ENCODE measurements at regions not wholly inside any gene's neighbourhood (a gene's known extent, or its start where the extent isn't known, plus 50 kb on each side); places are given as distances from the start of the nearest gene placed in this dataset.

DNA sequence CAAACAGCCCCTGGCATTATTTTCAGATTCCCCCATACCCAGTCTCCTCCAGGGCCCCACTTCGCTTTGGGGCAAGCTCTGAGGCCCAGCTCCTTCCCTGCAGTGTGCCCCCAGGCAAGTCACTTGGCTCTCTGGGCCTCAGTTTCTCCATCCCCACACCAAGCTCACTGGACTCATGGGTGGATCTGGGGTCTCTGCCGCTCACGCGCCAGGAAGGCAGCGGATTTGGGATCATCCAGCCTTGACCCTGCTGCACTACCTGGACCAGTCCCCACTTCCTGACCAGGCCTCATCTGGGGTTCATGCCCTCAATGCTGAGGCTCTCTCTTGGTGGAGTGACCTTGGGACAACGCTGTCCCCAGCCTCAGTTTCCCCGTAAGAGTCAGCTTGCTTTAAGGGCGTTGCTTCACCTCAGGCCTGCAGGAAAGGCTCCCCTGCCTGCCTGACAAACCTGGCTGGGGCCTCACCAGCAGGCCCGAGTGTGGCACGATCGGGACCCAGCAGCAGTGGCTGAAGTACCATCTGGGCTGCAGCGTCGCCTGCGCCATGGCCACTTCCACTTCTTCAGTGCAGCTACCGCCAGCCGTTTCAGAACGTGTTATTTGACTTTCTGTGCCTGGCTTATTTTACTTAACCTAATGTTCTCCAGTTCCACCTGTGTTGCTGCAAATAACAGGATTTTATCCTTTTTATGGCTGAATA is 519.6 kb upstream of the SEMA6A start:
- H3K27me3 ChIP-seq (ENCODE audit: control insufficient read depth, insufficient read depth, low read length) = no peaks in the 10 kb centered on the region
- no peak overlapping the region for H3K4me3 ChIP-seq (ENCODE audit: low read length)
- 98% methylated on average over 16 of the region's 17 CpGs for WGBS (ENCODE audit: insufficient coverage)
- H3K27ac ChIP-seq (ENCODE audit: low read length) = no peak overlapping the region
- no peaks in the 10 kb centered on the region for H3K36me3 ChIP-seq (ENCODE audit: control insufficient read depth, insufficient read depth, low read length)
- no peaks in the 10 kb centered on the region for H3K9me3 ChIP-seq (replicated peaks; ENCODE audit: control insufficient read depth, low read depth, low read length)
- no peaks in the 10 kb centered on the region for H3K4me1 ChIP-seq (ENCODE audit: control insufficient read depth, insufficient read depth, low read length)
- no peak for DNase-seq

GRCh38 chr5:117093653-117094052 is 519.0 kb upstream of the SEMA6A start:
- Histone ChIP-seq H3K36me3 (ENCODE audit: control insufficient read depth, insufficient read depth, low read length) (no peaks in the 10 kb centered on the region), H3K27me3 (ENCODE audit: control insufficient read depth, insufficient read depth, low read length) (no peaks in the 10 kb centered on the region), H3K27ac (ENCODE audit: low read length) (no peak overlapping the region), H3K4me3 (ENCODE audit: low read length) (no peak overlapping the region), H3K9me3 (replicated peaks; ENCODE audit: control insufficient read depth, low read depth, low read length) (no peaks in the 10 kb centered on the region), H3K4me1 (ENCODE audit: control insufficient read depth, insufficient read depth, low read length) (no peaks in the 10 kb centered on the region)
- DNase-seq = no peak
- 93% methylated on average over 5 of the region's 12 CpGs for WGBS (ENCODE audit: insufficient coverage)

DNA sequence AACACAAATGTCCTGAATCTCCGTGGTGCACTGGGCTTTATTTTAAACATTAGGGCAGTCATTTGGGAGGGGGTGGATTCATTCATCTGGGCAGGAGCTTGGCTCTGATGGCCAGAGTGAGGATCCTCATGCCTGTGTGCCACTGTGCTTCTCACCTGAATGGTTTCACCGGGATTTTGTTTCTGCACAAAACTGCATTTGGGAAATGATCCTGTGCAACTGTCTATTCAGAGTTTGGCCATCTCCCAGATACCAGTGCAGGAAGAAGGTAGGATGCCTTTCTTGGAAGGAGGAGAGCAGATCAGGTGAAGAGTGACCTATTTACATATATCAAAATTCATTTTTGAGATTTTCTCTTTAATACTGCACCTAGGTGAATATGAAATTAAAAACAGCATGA is 514.4 kb upstream of the SEMA6A start:
- H3K36me3 ChIP-seq (ENCODE audit: control insufficient read depth, insufficient read depth, low read length) = no peaks in the 10 kb centered on the region
- H3K27ac ChIP-seq (ENCODE audit: low read length) = no peak overlapping the region
- no peak for DNase-seq
- no peaks in the 10 kb centered on the region for H3K27me3 ChIP-seq (ENCODE audit: control insufficient read depth, insufficient read depth, low read length)
- H3K4me1 ChIP-seq (ENCODE audit: control insufficient read depth, insufficient read depth, low read length) = no peaks in the 10 kb centered on the region
- H3K9me3 ChIP-seq (replicated peaks; ENCODE audit: control insufficient read depth, low read depth, low read length) = no peaks in the 10 kb centered on the region
- no CpG with 5 or more reads among the region's 2 CpGs for WGBS (ENCODE audit: insufficient coverage)
- no peak overlapping the region for H3K4me3 ChIP-seq (ENCODE audit: low read length)

DNA sequence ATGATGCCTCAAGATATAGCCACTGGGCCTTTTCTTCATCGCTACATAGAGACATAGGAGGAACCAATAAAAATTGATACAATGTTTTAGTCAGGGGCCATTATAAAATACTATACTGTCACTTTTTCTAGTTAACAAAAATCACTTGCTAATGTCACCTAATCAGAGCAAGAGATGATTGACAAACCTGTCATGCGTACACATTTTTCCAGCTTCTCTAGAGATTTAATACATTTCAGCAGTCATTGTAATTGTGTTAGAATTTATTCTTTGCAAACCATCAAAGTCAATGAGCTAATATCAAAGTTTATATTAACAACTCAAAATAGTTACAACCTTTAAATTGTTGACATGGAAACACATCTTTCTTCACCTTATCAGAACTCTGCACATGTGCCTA is 513.6 kb upstream of the SEMA6A start:
- H3K27ac ChIP-seq (ENCODE audit: low read length) = no peak overlapping the region
- no peak overlapping the region for H3K4me3 ChIP-seq (ENCODE audit: low read length)
- H3K36me3 ChIP-seq (ENCODE audit: control insufficient read depth, insufficient read depth, low read length) = no peaks in the 10 kb centered on the region
- H3K4me1 ChIP-seq (ENCODE audit: control insufficient read depth, insufficient read depth, low read length) = peaks cover 2% of the 10 kb centered on the region
- no peaks in the 10 kb centered on the region for H3K27me3 ChIP-seq (ENCODE audit: control insufficient read depth, insufficient read depth, low read length)
- no peaks in the 10 kb centered on the region for H3K9me3 ChIP-seq (replicated peaks; ENCODE audit: control insufficient read depth, low read depth, low read length)
- no CpG with 5 or more reads among the region's 2 CpGs for WGBS (ENCODE audit: insufficient coverage)
- DNase-seq = no peak

DNA sequence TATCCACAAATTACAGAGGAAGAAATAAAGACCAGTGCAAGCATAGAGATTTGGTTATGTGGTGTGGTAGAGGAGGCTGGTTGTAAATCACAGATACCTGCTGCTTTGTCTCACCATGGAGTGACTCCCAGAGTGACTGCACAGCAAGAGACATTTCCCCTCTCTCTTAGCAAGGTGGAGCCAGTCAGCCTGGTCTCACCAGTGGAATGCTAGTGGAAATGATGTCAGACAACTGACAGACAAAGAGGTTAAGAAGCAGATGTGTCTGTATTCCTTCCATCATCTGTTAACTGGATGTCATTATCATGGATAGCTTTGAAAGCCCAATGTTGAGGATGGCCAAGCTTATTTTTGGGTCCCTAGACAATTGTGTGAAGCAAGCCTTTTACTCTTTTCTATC is 509.4 kb upstream of the SEMA6A start:
- Histone ChIP-seq H3K27me3 (ENCODE audit: control insufficient read depth, insufficient read depth, low read length) (no peaks in the 10 kb centered on the region), H3K4me3 (ENCODE audit: low read length) (no peak overlapping the region), H3K36me3 (ENCODE audit: control insufficient read depth, insufficient read depth, low read length) (no peaks in the 10 kb centered on the region), H3K9me3 (replicated peaks; ENCODE audit: control insufficient read depth, low read depth, low read length) (no peaks in the 10 kb centered on the region), H3K4me1 (ENCODE audit: control insufficient read depth, insufficient read depth, low read length) (peaks cover 5% of the 10 kb centered on the region), H3K27ac (ENCODE audit: low read length) (no peak overlapping the region)
- DNase-seq = peak; percentile 50

GRCh38 chr5:117082977-117083376 is 508.4 kb upstream of the SEMA6A start:
- Histone ChIP-seq H3K9me3 (replicated peaks; ENCODE audit: control insufficient read depth, low read depth, low read length) (no peaks in the 10 kb centered on the region), H3K4me3 (ENCODE audit: low read length) (no peak overlapping the region), H3K36me3 (ENCODE audit: control insufficient read depth, insufficient read depth, low read length) (no peaks in the 10 kb centered on the region), H3K27ac (ENCODE audit: low read length) (no peak overlapping the region), H3K27me3 (ENCODE audit: control insufficient read depth, insufficient read depth, low read length) (no peaks in the 10 kb centered on the region), H3K4me1 (ENCODE audit: control insufficient read depth, insufficient read depth, low read length) (peaks cover 5% of the 10 kb centered on the region)
- DNase-seq = peak; percentile 83
- 13% methylated on average over 1 of the region's 1 CpG for WGBS (ENCODE audit: insufficient coverage)

DNA sequence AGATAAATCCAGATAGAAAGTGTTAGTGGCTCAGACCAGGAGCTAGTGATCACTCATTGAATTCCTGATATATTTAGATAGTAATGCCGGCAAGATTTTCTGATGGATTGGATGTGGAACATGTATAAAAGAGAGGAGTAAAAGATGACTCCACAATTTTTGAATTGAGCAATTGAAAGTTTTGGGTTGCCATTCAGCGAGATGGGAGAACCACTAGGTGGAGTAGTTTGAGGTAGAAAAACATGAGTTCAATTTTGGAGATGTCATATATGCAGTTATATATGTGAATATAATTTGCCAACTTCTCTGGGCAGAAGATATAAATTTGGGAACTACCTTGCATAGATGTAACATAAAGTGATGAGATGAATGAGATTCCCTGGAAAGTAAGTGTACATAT is 502.5 kb upstream of the SEMA6A start:
- peaks cover 4% of the 10 kb centered on the region for H3K9me3 ChIP-seq (replicated peaks; ENCODE audit: control insufficient read depth, low read depth, low read length)
- no peaks in the 10 kb centered on the region for H3K36me3 ChIP-seq (ENCODE audit: control insufficient read depth, insufficient read depth, low read length)
- H3K27me3 ChIP-seq (ENCODE audit: control insufficient read depth, insufficient read depth, low read length) = no peaks in the 10 kb centered on the region
- 94% methylated on average over 2 of the region's 2 CpGs for WGBS (ENCODE audit: insufficient coverage)
- no peak overlapping the region for H3K4me3 ChIP-seq (ENCODE audit: low read length)
- no peak overlapping the region for H3K27ac ChIP-seq (ENCODE audit: low read length)
- H3K4me1 ChIP-seq (ENCODE audit: control insufficient read depth, insufficient read depth, low read length) = no peaks in the 10 kb centered on the region
- no peak for DNase-seq

DNA sequence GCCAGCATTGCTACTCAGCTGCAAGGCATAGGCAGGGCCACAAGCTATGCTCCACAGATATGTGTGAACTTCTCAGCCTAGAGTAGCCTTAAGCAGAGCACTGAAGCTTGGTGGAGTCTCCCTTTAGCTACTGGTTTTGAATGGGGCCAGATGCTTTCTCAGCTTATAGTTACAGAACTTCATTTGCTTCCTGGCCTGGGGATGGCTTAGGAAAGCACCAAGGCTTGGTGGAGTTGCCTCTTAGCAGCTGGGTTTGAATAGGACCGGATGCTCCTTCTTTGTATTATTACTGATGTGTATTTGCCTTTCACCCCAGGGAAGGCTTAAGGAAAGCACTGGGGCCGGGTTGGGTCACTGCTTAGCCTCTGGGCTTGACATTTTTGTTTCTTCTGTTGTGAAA is 497.8 kb upstream of the SEMA6A start:
- 88% methylated on average over 1 of the region's 2 CpGs for WGBS (ENCODE audit: insufficient coverage)
- H3K9me3 ChIP-seq (replicated peaks; ENCODE audit: control insufficient read depth, low read depth, low read length) = peaks cover 13% of the 10 kb centered on the region

GRCh38 chr5:117065800-117066199 is 491.2 kb upstream of the SEMA6A start:
- DNase-seq = no peak
- no CpG with 5 or more reads among the region's 1 CpG for WGBS (ENCODE audit: insufficient coverage)
- Histone ChIP-seq H3K4me3 (ENCODE audit: low read length) (no peak overlapping the region), H3K4me1 (ENCODE audit: control insufficient read depth, insufficient read depth, low read length) (peaks cover 4% of the 10 kb centered on the region), H3K27ac (ENCODE audit: low read length) (no peak overlapping the region), H3K27me3 (ENCODE audit: control insufficient read depth, insufficient read depth, low read length) (no peaks in the 10 kb centered on the region), H3K9me3 (replicated peaks; ENCODE audit: control insufficient read depth, low read depth, low read length) (peaks cover 3% of the 10 kb centered on the region), H3K36me3 (ENCODE audit: control insufficient read depth, insufficient read depth, low read length) (no peaks in the 10 kb centered on the region)

More for the DNA sequence above, 497.8 kb upstream of the SEMA6A start:
- DNase-seq = no peak
- Histone ChIP-seq H3K27me3 (ENCODE audit: control insufficient read depth, insufficient read depth, low read length) (no peaks in the 10 kb centered on the region), H3K4me1 (ENCODE audit: control insufficient read depth, insufficient read depth, low read length) (no peaks in the 10 kb centered on the region), H3K27ac (ENCODE audit: low read length) (no peak overlapping the region), H3K36me3 (ENCODE audit: control insufficient read depth, insufficient read depth, low read length) (no peaks in the 10 kb centered on the region), H3K4me3 (ENCODE audit: low read length) (no peak overlapping the region)

GRCh38 chr5:117065161-117065560 is 490.5 kb upstream of the SEMA6A start:
- no CpG with 5 or more reads among the region's 1 CpG for WGBS (ENCODE audit: insufficient coverage)
- no peak overlapping the region for H3K4me3 ChIP-seq (ENCODE audit: low read length)
- no peak overlapping the region for H3K27ac ChIP-seq (ENCODE audit: low read length)
- peaks cover 3% of the 10 kb centered on the region for H3K9me3 ChIP-seq (replicated peaks; ENCODE audit: control insufficient read depth, low read depth, low read length)
- H3K36me3 ChIP-seq (ENCODE audit: control insufficient read depth, insufficient read depth, low read length) = no peaks in the 10 kb centered on the region
- peak; percentile 5 for DNase-seq
- peaks cover 4% of the 10 kb centered on the region for H3K4me1 ChIP-seq (ENCODE audit: control insufficient read depth, insufficient read depth, low read length)
- no peaks in the 10 kb centered on the region for H3K27me3 ChIP-seq (ENCODE audit: control insufficient read depth, insufficient read depth, low read length)

- DNase-seq = no peak
- no peaks in the 10 kb centered on the region for H3K36me3 ChIP-seq (ENCODE audit: control insufficient read depth, insufficient read depth, low read length)
- no peak overlapping the region for H3K27ac ChIP-seq (ENCODE audit: low read length)
- no peaks in the 10 kb centered on the region for H3K9me3 ChIP-seq (replicated peaks; ENCODE audit: control insufficient read depth, low read depth, low read length)
- WGBS (ENCODE audit: insufficient coverage) = no CpG with 5 or more reads among the region's 1 CpG
- H3K4me3 ChIP-seq (ENCODE audit: low read length) = no peak overlapping the region
- H3K27me3 ChIP-seq (ENCODE audit: control insufficient read depth, insufficient read depth, low read length) = no peaks in the 10 kb centered on the region
- peaks cover 4% of the 10 kb centered on the region for H3K4me1 ChIP-seq (ENCODE audit: control insufficient read depth, insufficient read depth, low read length)
These were observed 485.5 kb upstream of the SEMA6A start for GRCh38 chr5:117060099-117060498.

Data from muscle of leg (tissue), 3 donors.